H1 (cell line): ENCODE measurements at regions not wholly inside any gene's neighbourhood (a gene's known extent, or its start where the extent isn't known, plus 50 kb on each side); places are given as distances from the start of the nearest gene placed in this dataset.

ENCODE experiments used
- CTCF ChIA-PET: fragments of 300-600 bp; sonication (Branson Sonifier 250); formaldehyde crosslinking; loops from one replicate; lab custom pipeline; 2021; ENCODE audit not compliant: partially characterized antibody; lab: Charles Lee
- POLR2A ChIA-PET: fragments of 300-600 bp; sonication (Branson Sonifier 250); formaldehyde crosslinking; loops from one replicate; lab custom pipeline; 2021; ENCODE audit warnings: inconsistent platforms; ENCODE audit not compliant: partially characterized antibody; lab: Charles Lee
- DNase-seq, 2 experiments: peaks; one replicate each; pipeline versions ENCODE4 v3.0.0 to v3.0.0-alpha.2; 2010 to 2022; ENCODE audit warnings: low spot score in 2 of 2, low read depth in 1 of 2, mixed read lengths in 1 of 2
- FAIRE-seq: peaks from 2 replicates; lab custom pipeline; 2011; peaks lifted over from hg19 to GRCh38; lab: Jason Lieb, UNC
- H2AFZ ChIP-seq: 2 replicates; pipeline ENCODE4 v1.8.1; 2012; ENCODE audit warnings: low read length, inconsistent platforms
- H2AK5ac ChIP-seq: 2 replicates; pipeline ENCODE4 v1.6.1; 2013; ENCODE audit warnings: low read depth, low read length
- H2BK120ac ChIP-seq: replicated peaks from 2 replicates; pipeline ENCODE3; 2013; ENCODE audit warnings: low read depth, low read length, inconsistent platforms
- H2BK12ac ChIP-seq: 2 replicates; pipeline ENCODE4 v1.6.1; 2013; ENCODE audit warnings: low read depth, low read length
- H2BK15ac ChIP-seq: 2 replicates; pipeline ENCODE4 v1.6.1; 2013; ENCODE audit warnings: low read length
- H2BK20ac ChIP-seq: 2 replicates; pipeline ENCODE4 v1.6.1; 2013; ENCODE audit warnings: low read length
- H2BK5ac ChIP-seq: 2 replicates; pipeline ENCODE4 v1.6.1; 2013; ENCODE audit warnings: low read depth, low read length
- H3K14ac ChIP-seq: 2 replicates; pipeline ENCODE4 v1.6.1; 2013; ENCODE audit warnings: inconsistent platforms; ENCODE audit not compliant: insufficient read length
- H3K18ac ChIP-seq: 2 replicates; pipeline ENCODE4 v1.6.1; 2013; ENCODE audit warnings: low read length; ENCODE audit errors: extremely low read depth
- H3K23ac ChIP-seq: 2 replicates; pipeline ENCODE4 v1.6.1; 2013; ENCODE audit warnings: inconsistent platforms; ENCODE audit not compliant: insufficient read length
- H3K23me2 ChIP-seq: 2 replicates; pipeline ENCODE4 v1.6.1; 2013; ENCODE audit warnings: low read depth, low read length
- H3K27ac ChIP-seq: 2 replicates; pipeline ENCODE4 v1.6.1; 2011; ENCODE audit warnings: low read depth, low read length, inconsistent platforms
- H3K27me3 ChIP-seq, 4 experiments: replicated peaks in 1 of 4; 1 replicate in 1 of 4; 2 replicates in 3 of 4; pipeline versions ENCODE4 v1.6.1 to v1.8.1; 2011 to 2013; ENCODE audit warnings: low read length in 3 of 4, mild to moderate bottlenecking in 3 of 4, inconsistent platforms in 2 of 4, mixed read lengths in 2 of 4, moderate library complexity in 1 of 4; ENCODE audit not compliant: control insufficient read depth in 3 of 4, insufficient read depth in 3 of 4; ENCODE audit errors: extremely low read depth in 1 of 4
- H3K36me3 ChIP-seq, 4 experiments: 2 replicates each; pipeline versions ENCODE4 v1.6.1 to v1.8.1; 2011 to 2013; ENCODE audit warnings: mild to moderate bottlenecking in 4 of 4, low read length in 3 of 4, moderate library complexity in 2 of 4, control low read depth in 1 of 4, inconsistent platforms in 1 of 4; ENCODE audit not compliant: insufficient read depth in 4 of 4, control insufficient read depth in 2 of 4
- H3K4ac ChIP-seq: replicated peaks from 2 replicates; pipeline ENCODE3; 2013; ENCODE audit warnings: low read length, low read depth, mixed read lengths, inconsistent platforms; ENCODE audit not compliant: insufficient read length
- H3K4me1 ChIP-seq, 4 experiments: replicated peaks in 1 of 4; 1 replicate in 1 of 4; 2 replicates in 3 of 4; pipeline versions ENCODE4 v1.6.1 to v1.8.1; 2011 to 2013; ENCODE audit warnings: low read length in 3 of 4, inconsistent platforms in 2 of 4, mixed read lengths in 1 of 4; ENCODE audit not compliant: insufficient read depth in 4 of 4, control insufficient read depth in 3 of 4
- H3K4me2 ChIP-seq, 2 experiments: 2 replicates each; pipeline versions ENCODE4 v1.6.1 to v1.8.1; 2011 to 2013; ENCODE audit warnings: low read depth in 2 of 2, low read length in 2 of 2, control low read depth in 1 of 2, inconsistent platforms in 1 of 2, mild to moderate bottlenecking in 1 of 2; ENCODE audit not compliant: insufficient read depth in 1 of 2
- H3K4me3 ChIP-seq, 4 experiments: fragments of 200-600, 300-600 bp in 1 of 4; sonication (generic), shearing (Covaris generic), sonication (Bioruptor Twin) in 1 of 4; 2 replicates each; pipeline versions ENCODE4 v1.5.1 to v1.8.1; 2011 to 2016; ENCODE audit warnings: low read length in 4 of 4, low read depth in 3 of 4, control low read depth in 2 of 4, inconsistent platforms in 2 of 4, mild to moderate bottlenecking in 2 of 4, mixed read lengths in 1 of 4, moderate library complexity in 1 of 4; ENCODE audit not compliant: insufficient read depth in 2 of 4; ENCODE audit errors: extremely low read depth in 1 of 4
- H3K56ac ChIP-seq: replicated peaks from 2 replicates; pipeline ENCODE3; 2013; ENCODE audit warnings: low read depth, mild to moderate bottlenecking, mixed read lengths, low read length, inconsistent platforms; ENCODE audit not compliant: insufficient read length
- H3K79me1 ChIP-seq: 2 replicates; pipeline ENCODE4 v1.6.1; 2013; ENCODE audit warnings: low read depth, low read length, control low read depth
- H3K79me2 ChIP-seq, 2 experiments: 2 replicates each; pipeline versions ENCODE4 v1.6.1 to v1.8.1; 2012 to 2013; ENCODE audit warnings: low read length in 2 of 2, mild to moderate bottlenecking in 2 of 2, inconsistent platforms in 1 of 2; ENCODE audit not compliant: insufficient read depth in 2 of 2, control insufficient read depth in 1 of 2
- H3K9ac ChIP-seq, 4 experiments: replicated peaks in 1 of 4; 1 replicate in 1 of 4; 2 replicates in 3 of 4; pipeline versions ENCODE4 v1.6.1 to v1.8.1; 2011 to 2013; ENCODE audit warnings: low read depth in 3 of 4, low read length in 3 of 4, control low read depth in 2 of 4, mild to moderate bottlenecking in 2 of 4, moderate library complexity in 2 of 4, inconsistent platforms in 1 of 4; ENCODE audit errors: extremely low read depth in 1 of 4
- H3K9me3 ChIP-seq, 2 experiments: 2 replicates each; pipeline versions ENCODE4 v1.6.1 to v1.8.1; 2012 to 2013; ENCODE audit warnings: mild to moderate bottlenecking in 2 of 2, moderate library complexity in 2 of 2, control low read depth in 1 of 2, inconsistent platforms in 1 of 2, low read depth in 1 of 2, low read length in 1 of 2, mixed read lengths in 1 of 2; ENCODE audit not compliant: insufficient read depth in 2 of 2
- H4K20me1 ChIP-seq, 2 experiments: replicated peaks in 1 of 2; 2 replicates each; pipeline versions ENCODE3 to v1.8.1; 2011 to 2013; ENCODE audit warnings: inconsistent platforms in 2 of 2, low read length in 2 of 2, mild to moderate bottlenecking in 1 of 2; ENCODE audit not compliant: insufficient read depth in 2 of 2, control insufficient read depth in 1 of 2
- H4K5ac ChIP-seq: 2 replicates; pipeline ENCODE4 v1.6.1; 2013; ENCODE audit warnings: low read length, low read depth, mixed read lengths, inconsistent platforms; ENCODE audit not compliant: insufficient read length
- H4K8ac ChIP-seq: 2 replicates; pipeline ENCODE4 v1.8.0; 2013; ENCODE audit warnings: mild to moderate bottlenecking, moderate library complexity, low read length, inconsistent platforms; ENCODE audit not compliant: insufficient read depth; ENCODE audit errors: extremely low read depth
- H4K91ac ChIP-seq: replicated peaks from 2 replicates; pipeline ENCODE3; 2013; ENCODE audit warnings: low read length, mixed read lengths, inconsistent platforms; ENCODE audit not compliant: insufficient read length
- CTBP2 ChIP-seq: IDR thresholded peaks from 2 replicates; pipeline ENCODE4 v1.7.0; 2011; ENCODE audit warnings: borderline replicate concordance, mild to moderate bottlenecking, moderate library complexity, mixed read lengths, low read length; ENCODE audit not compliant: insufficient read depth, insufficient read length
- POLR2AphosphoS5 ChIP-seq: IDR thresholded peaks from 2 replicates; pipeline ENCODE4 v1.6.1; 2011; ENCODE audit warnings: low read depth, low read length
- SP2 ChIP-seq: IDR thresholded peaks from 2 replicates; pipeline ENCODE4 v1.6.1; 2012; ENCODE audit warnings: mild to moderate bottlenecking, low read length, inconsistent platforms
- TAF7 ChIP-seq: optimal IDR thresholded peaks from 2 replicates; pipeline ENCODE3; 2011; ENCODE audit warnings: low read depth, mild to moderate bottlenecking, inconsistent platforms, low read length, moderate library complexity, borderline replicate concordance
- TBP ChIP-seq: IDR thresholded peaks from 2 replicates; pipeline ENCODE4 v1.6.1; 2011; ENCODE audit warnings: low read depth, low read length, improper control_type of control experiment
- WGBS, 2 experiments: shearing (Covaris generic) in 1 of 2; methylation state at CpG; one replicate each; pipeline versions ENCODE4 v1.1.6 to v1.1.7; 2013 to 2015; ENCODE audit warnings: low lambda C conversion rate in 2 of 2, mixed read lengths in 2 of 2, inconsistent platforms in 1 of 2, low coverage in 1 of 2, missing lambda C conversion rate in 1 of 2; ENCODE audit not compliant: insufficient replicate concordance in 2 of 2, insufficient coverage in 1 of 2, insufficient read length in 1 of 2; ENCODE audit errors: extremely low coverage in 1 of 2, missing lambda C conversion rate in 1 of 2; 5-methylcytosine and 5-hydroxymethylcytosine counted together

DNA sequence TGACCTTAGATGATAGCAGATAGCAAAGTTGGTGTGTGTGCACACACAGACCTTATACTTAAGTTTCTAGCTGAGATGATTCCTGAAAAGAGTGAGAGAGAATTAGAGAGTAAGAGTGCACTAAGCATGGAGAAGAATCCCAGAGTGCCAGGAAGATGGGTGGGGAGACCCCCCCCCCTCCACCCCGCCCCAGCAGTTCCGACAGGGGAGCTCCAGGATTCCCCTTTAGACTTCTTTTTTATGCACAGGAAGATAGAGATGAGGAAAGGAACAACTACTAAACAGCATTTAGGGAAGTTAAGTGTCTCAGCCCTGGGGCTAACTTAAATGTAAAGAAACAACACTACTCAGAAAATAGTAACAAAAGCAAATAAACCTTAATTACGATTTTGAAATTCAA is 878.0 kb upstream of the GOT2 start:
- H3K23ac ChIP-seq, result no peak overlapping the region
- H4K8ac ChIP-seq, result no peak overlapping the region
- H4K5ac ChIP-seq, result no peak overlapping the region
- H3K23me2 ChIP-seq, result no peaks in the 10 kb centered on the region
- CTCF ChIA-PET, result no interaction called here
- WGBS, 2 experiments, result 61% methylated on average over 3 of the region's 3 CpGs; no CpG with 5 or more reads in 1 of the 2 experiments
- H3K9ac ChIP-seq, result no peak overlapping the region
- no peak overlapping the region for H3K56ac ChIP-seq
- POLR2A ChIA-PET, result no interaction called here
- H2BK5ac ChIP-seq, result no peak overlapping the region
- no peaks in the 10 kb centered on the region for H4K20me1 ChIP-seq
- H2BK20ac ChIP-seq, result no peak overlapping the region
- H3K4me2 ChIP-seq, result no peak overlapping the region
- H3K4me3 ChIP-seq, result no peak overlapping the region
- no peak overlapping the region for H3K18ac ChIP-seq
- no peak overlapping the region for H2BK120ac ChIP-seq
- H3K36me3 ChIP-seq, result no peaks in the 10 kb centered on the region
- H3K27ac ChIP-seq, result no peak overlapping the region
- H2BK15ac ChIP-seq, result no peak overlapping the region
- no peaks in the 10 kb centered on the region for H3K9me3 ChIP-seq
- no peak overlapping the region for H2AFZ ChIP-seq
- H3K79me2 ChIP-seq, result no peaks in the 10 kb centered on the region
- no peak for TF ChIP-seq TBP
- TF ChIP-seq POLR2AphosphoS5, result no peak
- no peak for TF ChIP-seq TAF7
- TF ChIP-seq SP2, result no peak
- TF ChIP-seq CTBP2, result no peak
- no peak for FAIRE-seq
- H4K91ac ChIP-seq, result no peak overlapping the region
- no peak for DNase-seq
- H3K4me1 ChIP-seq, result no peaks in the 10 kb centered on the region; a peak in 1 of 7 replicates
- H3K14ac ChIP-seq, result no peak overlapping the region
- no peak overlapping the region for H3K4ac ChIP-seq
- H2AK5ac ChIP-seq, result no peak overlapping the region
- peaks cover 0 to 1% (median 0%) of the 10 kb centered on the region in 4 experiments; a peak in 1 of 7 replicates for H3K27me3 ChIP-seq
- no peaks in the 10 kb centered on the region for H3K79me1 ChIP-seq
- no peak overlapping the region for H2BK12ac ChIP-seq
